Esophagus muscularis mucosa (tissue), 3 donors: ENCODE measurements at regions not wholly inside any gene's neighbourhood (a gene's known extent, or its start where the extent isn't known, plus 50 kb on each side); places are given as distances from the start of the nearest gene placed in this dataset.

ENCODE experiments used
- POLR2A ChIP-seq: fragments of 450-650 bp; IDR thresholded peaks from one replicate; pipeline ENCODE4 v1.6.1; 2017; ENCODE audit warnings: antibody characterized with exemption, moderate library complexity, mild to moderate bottlenecking, low read depth
- TF ChIP-seq, protein P1 (sequence below), 3 experiments: fragments of 200-600 bp in 2 of 3; fragments of 450-650 bp in 1 of 3; sonication (generic) in 2 of 3; IDR thresholded peaks; one replicate each; pipeline ENCODE4 v1.5.1; 2017 to 2019; ENCODE audit warnings: antibody characterized with exemption in 3 of 3, mild to moderate bottlenecking in 2 of 3, moderate library complexity in 1 of 3

DNA sequence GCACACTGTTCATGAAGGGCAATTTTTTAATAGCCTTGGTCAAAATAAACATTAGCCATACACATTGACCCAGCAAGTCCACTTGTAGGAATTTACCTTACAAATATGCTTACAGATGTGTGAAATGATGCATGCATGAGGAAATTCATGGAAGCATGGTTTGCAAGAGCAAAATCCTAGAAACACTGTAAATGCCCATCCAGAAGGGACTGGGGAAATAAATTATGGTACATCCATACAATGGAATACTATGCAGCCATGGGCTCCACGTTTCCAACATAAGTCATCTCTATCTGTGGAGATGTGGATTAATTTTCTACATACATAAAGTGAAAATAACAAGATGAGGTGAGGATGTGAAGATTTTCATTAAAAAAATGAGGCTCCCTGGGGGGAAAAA lies 99.1 kb downstream of the NPY start:
- TF ChIP-seq, protein P1, sequence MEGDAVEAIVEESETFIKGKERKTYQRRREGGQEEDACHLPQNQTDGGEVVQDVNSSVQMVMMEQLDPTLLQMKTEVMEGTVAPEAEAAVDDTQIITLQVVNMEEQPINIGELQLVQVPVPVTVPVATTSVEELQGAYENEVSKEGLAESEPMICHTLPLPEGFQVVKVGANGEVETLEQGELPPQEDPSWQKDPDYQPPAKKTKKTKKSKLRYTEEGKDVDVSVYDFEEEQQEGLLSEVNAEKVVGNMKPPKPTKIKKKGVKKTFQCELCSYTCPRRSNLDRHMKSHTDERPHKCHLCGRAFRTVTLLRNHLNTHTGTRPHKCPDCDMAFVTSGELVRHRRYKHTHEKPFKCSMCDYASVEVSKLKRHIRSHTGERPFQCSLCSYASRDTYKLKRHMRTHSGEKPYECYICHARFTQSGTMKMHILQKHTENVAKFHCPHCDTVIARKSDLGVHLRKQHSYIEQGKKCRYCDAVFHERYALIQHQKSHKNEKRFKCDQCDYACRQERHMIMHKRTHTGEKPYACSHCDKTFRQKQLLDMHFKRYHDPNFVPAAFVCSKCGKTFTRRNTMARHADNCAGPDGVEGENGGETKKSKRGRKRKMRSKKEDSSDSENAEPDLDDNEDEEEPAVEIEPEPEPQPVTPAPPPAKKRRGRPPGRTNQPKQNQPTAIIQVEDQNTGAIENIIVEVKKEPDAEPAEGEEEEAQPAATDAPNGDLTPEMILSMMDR (IDR thresholded peaks at IDR 0.05), result no peak
- no peak for TF ChIP-seq POLR2A
